ENCODE measurements at regions not wholly inside any gene's neighbourhood (a gene's known extent, or its start where the extent isn't known, plus 50 kb on each side); places are given as distances from the start of the nearest gene placed in this dataset.
"Not testable (repeated sequence)": the region's sequence is repeated elsewhere in the genome, so short reads cannot be mapped to it uniquely, and the experiment has no call there.

DNA sequence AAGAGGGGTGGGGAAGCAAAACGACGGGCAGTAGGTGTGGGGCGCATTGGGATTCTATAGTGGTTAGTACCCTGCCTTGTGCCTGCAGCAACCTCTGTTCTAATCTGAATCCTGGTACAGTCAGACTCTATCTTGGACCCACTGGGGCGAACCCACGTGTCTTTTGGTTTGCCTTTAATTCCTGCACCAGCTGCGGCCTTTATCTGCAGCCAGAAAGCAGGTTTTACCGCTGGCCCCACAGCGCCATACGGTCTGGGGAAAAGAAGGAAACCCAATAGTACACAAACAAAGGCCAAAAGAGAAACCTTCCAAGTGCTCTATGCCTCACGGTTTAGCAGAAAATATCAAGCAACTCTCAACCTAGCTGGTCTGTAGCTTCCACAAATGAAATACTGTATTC is 118.2 kb downstream of the PPIAL4A start:
- H3K4me3 ChIP-seq (ENCODE audit: low read depth in 1 of 2, low read length in 2 of 2); H3K27ac ChIP-seq (ENCODE audit: low read length); H3K4me1 ChIP-seq (ENCODE audit: control insufficient read depth in 1 of 2, insufficient read depth in 2 of 2, low read length in 2 of 2); H3K36me3 ChIP-seq (ENCODE audit: control insufficient read depth in 1 of 2, insufficient read depth in 2 of 2, low read length in 2 of 2); H3K27me3 ChIP-seq (ENCODE audit: low read depth, low read length); H3K9me3 ChIP-seq (ENCODE audit: control insufficient read depth in 1 of 2, low read length in 2 of 2): not testable (repeated sequence)

DNA sequence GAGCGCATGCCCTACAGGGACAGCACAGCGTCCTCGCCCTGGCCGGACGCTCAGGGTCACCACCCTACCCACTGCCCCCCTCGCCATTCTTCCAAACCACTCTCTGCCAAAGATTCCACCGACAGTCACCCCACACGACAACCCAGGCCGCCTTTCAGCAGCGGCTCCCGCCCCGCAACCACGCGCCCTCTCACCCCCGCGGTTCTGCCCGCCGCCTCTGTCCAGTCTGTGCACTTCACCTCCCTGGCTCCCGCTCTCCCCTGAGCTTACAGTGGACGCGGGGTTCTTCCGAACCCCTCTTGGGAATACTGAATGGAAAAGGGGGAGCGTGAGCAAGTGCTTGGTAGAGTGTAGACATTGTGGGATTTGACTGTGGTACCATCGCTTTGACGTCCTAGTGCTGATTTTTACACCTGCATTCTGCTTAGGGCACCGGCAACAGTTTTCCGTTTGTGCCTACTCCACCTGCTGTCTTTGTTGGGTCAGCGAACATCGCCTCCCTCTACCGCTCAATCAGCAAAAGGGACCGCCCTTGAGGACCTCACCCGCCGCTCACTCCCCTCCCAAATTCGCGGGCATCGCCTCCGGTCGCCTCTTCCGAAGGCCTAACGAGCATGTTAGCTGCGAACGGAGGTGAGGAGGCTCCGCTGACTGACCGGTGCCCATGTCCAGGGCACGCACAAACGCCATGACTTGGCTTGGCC is 119.1 kb downstream of the PPIAL4A start:
- H3K36me3 ChIP-seq (ENCODE audit: control insufficient read depth in 1 of 2, insufficient read depth in 2 of 2, low read length in 2 of 2); H3K4me3 ChIP-seq (ENCODE audit: low read depth in 1 of 2, low read length in 2 of 2); H3K27ac ChIP-seq (ENCODE audit: low read length): not testable (repeated sequence)

DNA sequence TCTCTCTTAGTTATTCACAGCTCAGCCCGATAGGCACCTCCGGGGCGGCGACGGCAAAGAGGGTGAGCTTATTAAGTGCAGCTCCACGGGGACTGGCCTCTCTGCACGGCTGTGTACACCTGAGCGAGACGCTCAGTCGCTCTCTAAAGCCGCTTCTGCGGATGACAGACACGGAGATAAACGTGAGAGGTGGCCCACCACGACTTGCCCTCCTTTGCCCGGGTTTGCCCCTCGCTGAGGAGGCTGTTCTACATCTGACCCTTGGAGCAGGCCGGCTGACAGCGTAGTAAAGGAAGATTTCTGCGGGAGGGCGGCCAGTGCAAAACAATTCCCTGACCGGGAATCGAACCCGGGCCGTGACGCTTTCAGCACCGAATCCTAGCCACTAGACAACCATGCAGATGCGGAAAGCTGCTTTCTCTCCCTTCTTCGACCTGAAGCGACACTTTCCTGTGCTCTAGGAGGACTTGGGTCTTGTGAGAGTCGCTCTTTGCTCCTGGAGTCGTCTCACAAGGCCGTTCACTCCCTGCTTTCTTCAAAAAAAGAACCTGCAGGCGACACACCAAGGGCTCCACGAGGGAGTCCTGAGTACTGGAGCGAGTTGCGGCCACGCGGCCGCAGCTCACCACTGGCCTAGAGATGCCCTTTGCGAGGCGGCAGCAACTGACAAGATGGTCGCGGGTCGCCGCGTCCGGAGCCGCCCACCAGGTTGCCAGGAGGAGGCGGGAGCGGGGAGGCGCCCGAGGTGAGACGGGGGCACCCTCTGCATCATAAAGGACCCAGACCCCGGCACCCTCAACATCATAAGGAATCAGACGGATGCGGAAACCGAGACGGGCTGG is 119.9 kb downstream of the PPIAL4A start:
- H3K27ac ChIP-seq (ENCODE audit: low read length); H3K4me1 ChIP-seq (ENCODE audit: control insufficient read depth in 1 of 2, insufficient read depth in 2 of 2, low read length in 2 of 2); H3K9me3 ChIP-seq (ENCODE audit: control insufficient read depth in 1 of 2, low read length in 2 of 2); H3K4me3 ChIP-seq (ENCODE audit: low read depth in 1 of 2, low read length in 2 of 2); H3K36me3 ChIP-seq (ENCODE audit: control insufficient read depth in 1 of 2, insufficient read depth in 2 of 2, low read length in 2 of 2); H3K27me3 ChIP-seq (ENCODE audit: low read depth, low read length): not testable (repeated sequence)

More for the DNA sequence above, 119.1 kb downstream of the PPIAL4A start:
- not testable (repeated sequence) for H3K27me3 ChIP-seq (ENCODE audit: low read depth, low read length); H3K9me3 ChIP-seq (ENCODE audit: control insufficient read depth in 1 of 2, low read length in 2 of 2); H3K4me1 ChIP-seq (ENCODE audit: control insufficient read depth in 1 of 2, insufficient read depth in 2 of 2, low read length in 2 of 2)

DNA sequence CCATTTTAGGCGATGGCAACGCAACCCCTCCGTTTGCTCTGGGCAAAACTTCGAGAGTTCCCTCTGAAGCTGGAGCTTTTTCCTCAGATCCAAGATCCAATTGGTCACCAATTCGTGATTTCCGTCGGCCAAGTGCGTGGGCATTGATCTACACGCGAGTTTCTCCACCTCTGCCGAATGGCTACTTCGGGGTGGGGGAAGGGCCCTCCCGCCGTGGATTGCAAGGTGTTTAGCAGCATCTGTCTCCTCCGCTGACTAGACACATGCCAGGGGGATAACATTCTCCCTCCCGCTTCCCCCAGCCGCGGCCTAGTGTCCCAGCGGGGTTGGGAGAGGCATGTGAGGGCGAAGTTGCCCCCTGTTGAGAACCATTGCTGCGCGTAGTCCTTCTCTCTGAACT is 120.6 kb downstream of the PPIAL4A start:
- not testable (repeated sequence) for H3K27ac ChIP-seq (ENCODE audit: low read length); H3K4me3 ChIP-seq (ENCODE audit: low read depth in 1 of 2, low read length in 2 of 2); H3K4me1 ChIP-seq (ENCODE audit: control insufficient read depth in 1 of 2, insufficient read depth in 2 of 2, low read length in 2 of 2); H3K36me3 ChIP-seq (ENCODE audit: control insufficient read depth in 1 of 2, insufficient read depth in 2 of 2, low read length in 2 of 2); H3K9me3 ChIP-seq (ENCODE audit: control insufficient read depth in 1 of 2, low read length in 2 of 2); H3K27me3 ChIP-seq (ENCODE audit: low read depth, low read length)

DNA sequence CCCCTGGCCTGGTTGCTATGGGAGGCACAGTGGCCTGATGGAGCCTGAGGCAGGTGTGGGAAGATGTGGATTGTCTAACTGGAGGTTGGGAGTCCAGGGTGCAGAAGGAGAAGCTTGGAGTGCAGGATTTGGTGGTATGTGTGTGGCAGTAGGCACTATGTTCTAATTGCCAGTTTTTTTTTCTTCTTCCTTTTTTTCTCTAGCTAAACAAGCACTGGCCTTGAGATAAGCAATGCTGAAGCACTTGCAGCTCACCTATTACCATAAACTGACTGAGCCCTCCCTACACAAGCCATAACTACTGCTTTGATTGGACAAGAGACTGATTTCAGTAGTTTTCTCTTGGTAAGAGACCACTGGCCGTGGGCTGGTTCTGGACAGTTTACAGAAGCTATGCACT is 123.6 kb downstream of the PPIAL4A start:
- not testable (repeated sequence) for H3K36me3 ChIP-seq (ENCODE audit: control insufficient read depth in 1 of 2, insufficient read depth in 2 of 2, low read length in 2 of 2); H3K4me3 ChIP-seq (ENCODE audit: low read depth in 1 of 2, low read length in 2 of 2)

DNA sequence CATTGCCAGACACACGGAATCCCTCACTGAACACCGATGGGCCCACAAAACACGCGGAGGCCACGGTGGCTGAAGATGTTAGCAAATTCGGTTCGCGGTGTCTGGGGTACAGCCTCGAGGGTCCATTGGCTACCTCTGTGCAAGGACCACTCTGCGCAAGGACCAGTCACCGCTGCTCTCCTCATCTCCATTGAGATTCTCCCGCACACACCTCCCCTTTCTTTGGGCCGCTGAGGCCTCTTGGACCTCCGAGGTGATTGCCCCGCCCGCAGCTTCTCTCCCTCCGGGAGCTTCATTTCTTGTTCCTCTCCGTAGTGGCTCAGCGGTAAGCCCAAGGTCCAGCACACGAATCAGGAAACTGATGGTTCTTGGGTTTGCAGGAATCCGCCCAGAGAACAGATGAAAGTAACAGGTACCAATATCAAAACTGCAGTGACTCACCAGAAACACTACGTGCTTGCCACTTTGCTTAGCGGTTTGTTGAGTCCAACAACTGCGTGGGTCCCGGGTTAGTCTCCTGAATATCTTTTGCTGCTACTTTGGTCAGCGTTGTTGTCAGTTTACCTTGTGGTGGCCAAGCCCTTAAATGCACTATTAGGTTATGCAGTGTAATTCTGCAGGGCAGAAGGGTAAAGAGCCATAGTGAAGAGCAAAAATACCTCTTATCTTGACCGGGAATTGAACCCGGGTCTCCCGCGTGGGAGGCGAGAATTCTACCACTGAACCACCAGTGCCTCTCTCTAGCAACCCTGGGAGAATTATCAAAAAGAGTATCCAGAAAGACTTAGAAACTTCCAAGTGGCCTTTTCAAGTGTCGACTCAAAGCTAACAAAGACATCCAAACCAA is 126.8 kb downstream of the PPIAL4A start:
- not testable (repeated sequence) for H3K4me1 ChIP-seq (ENCODE audit: control insufficient read depth in 1 of 2, insufficient read depth in 2 of 2, low read length in 2 of 2); H3K36me3 ChIP-seq (ENCODE audit: control insufficient read depth in 1 of 2, insufficient read depth in 2 of 2, low read length in 2 of 2)

More for the DNA sequence above, 123.6 kb downstream of the PPIAL4A start:
- H3K9me3 ChIP-seq (ENCODE audit: control insufficient read depth in 1 of 2, low read length in 2 of 2); H3K27me3 ChIP-seq (ENCODE audit: low read depth, low read length); H3K27ac ChIP-seq (ENCODE audit: low read length); H3K4me1 ChIP-seq (ENCODE audit: control insufficient read depth in 1 of 2, insufficient read depth in 2 of 2, low read length in 2 of 2): not testable (repeated sequence)

DNA sequence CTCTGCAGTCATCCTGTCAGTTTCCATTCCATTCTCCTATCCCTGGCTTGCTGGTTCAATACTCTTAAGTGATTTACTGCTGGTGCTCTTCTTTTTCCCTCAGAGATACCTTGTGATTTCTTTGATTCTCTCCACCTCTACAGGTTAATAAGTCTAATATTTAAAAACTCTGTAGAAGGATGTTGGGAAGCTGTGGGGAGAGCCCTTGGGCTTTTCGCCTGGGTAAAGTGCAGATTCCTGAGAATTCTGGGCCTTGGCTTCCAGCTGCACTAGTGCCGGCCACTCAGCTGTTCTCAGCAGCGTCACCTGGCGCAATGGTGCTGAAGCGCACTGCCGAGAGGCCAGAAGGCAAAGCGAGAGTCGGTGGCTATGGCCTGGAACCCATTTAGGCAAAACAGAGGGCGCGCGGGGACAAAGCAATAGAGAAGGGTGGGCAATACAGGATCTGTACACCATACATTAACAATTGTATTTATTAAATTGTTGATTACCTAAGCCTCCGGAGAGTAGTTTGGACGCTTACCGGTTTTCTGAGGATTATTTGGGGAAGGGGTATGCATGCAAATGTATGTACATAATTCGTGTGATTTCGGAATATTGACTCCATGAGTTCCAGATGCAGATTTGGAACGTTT is 130.3 kb downstream of the PPIAL4A start:
- not testable (repeated sequence) for H3K9me3 ChIP-seq (ENCODE audit: control insufficient read depth in 1 of 2, low read length in 2 of 2); H3K4me1 ChIP-seq (ENCODE audit: control insufficient read depth in 1 of 2, insufficient read depth in 2 of 2, low read length in 2 of 2)

More for the DNA sequence above, 126.8 kb downstream of the PPIAL4A start:
- not testable (repeated sequence) for H3K27ac ChIP-seq (ENCODE audit: low read length); H3K4me3 ChIP-seq (ENCODE audit: low read depth in 1 of 2, low read length in 2 of 2); H3K27me3 ChIP-seq (ENCODE audit: low read depth, low read length); H3K9me3 ChIP-seq (ENCODE audit: control insufficient read depth in 1 of 2, low read length in 2 of 2)

DNA sequence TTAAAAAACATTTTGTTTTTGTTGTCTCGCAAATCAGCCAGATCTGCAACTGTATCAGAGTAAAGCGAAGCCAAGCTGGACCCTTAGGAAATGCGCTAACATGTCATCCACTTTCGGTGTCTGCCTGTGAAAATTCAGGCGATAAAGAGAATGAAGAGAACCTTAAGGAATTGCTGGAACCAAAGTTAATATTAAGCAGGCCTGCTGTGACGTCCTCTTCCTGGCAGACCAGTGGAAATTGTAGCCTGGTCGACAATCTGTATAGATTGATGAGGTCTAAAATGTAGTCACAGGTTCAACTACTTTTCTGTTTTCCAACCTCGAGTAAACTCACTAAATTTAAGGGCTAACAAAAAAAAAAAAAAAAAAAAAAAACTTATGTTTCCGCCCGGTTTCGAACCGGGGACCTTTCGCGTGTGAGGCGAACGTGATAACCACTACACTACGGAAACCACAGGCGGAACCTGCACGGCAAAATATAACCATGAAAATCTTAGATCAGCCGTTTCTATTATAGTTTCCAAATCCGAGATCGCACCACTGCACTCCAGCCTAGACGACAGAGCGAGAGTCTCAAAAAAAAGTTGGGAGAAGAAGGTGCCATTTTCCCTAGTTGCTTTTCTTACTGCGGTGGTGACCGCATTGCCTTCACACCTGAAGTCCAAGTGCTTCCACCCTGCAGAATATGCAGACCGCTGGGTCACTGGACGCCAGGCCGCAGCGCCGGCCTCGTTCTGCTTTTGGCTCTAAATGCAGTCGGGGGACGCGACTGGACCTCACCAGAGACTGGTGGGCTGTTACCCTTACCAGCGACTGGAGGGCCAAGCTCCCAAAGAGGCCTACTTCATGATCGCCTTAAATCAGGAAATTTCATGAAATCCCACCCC is 131.0 kb downstream of the PPIAL4A start:
- H3K9me3 ChIP-seq (ENCODE audit: control insufficient read depth in 1 of 2, low read length in 2 of 2); H3K4me3 ChIP-seq (ENCODE audit: low read depth in 1 of 2, low read length in 2 of 2); H3K27ac ChIP-seq (ENCODE audit: low read length); H3K4me1 ChIP-seq (ENCODE audit: control insufficient read depth in 1 of 2, insufficient read depth in 2 of 2, low read length in 2 of 2); H3K27me3 ChIP-seq (ENCODE audit: low read depth, low read length); H3K36me3 ChIP-seq (ENCODE audit: control insufficient read depth in 1 of 2, insufficient read depth in 2 of 2, low read length in 2 of 2): not testable (repeated sequence)

More for the DNA sequence above, 130.3 kb downstream of the PPIAL4A start:
- H3K27me3 ChIP-seq (ENCODE audit: low read depth, low read length); H3K36me3 ChIP-seq (ENCODE audit: control insufficient read depth in 1 of 2, insufficient read depth in 2 of 2, low read length in 2 of 2); H3K27ac ChIP-seq (ENCODE audit: low read length); H3K4me3 ChIP-seq (ENCODE audit: low read depth in 1 of 2, low read length in 2 of 2): not testable (repeated sequence)

DNA sequence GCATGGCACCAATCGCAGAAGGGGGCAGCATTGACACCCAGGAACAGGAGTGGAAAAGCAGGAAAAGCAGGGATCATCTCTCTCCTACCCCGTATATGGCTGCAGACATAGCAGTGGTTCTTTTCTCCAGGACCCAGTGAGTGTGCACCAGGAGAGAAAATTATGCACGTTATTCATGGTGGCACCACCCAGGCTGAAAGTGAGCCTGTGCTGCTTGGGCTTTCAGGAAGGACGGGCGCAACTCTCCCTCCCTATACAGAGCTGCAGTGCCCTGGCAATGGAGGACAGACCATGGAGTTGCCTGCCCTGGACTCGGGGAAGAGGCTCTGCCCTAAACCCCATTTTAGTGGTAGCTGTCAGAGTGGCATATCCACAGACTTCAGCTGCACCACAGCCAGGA is 132.1 kb downstream of the PPIAL4A start:
- not testable (repeated sequence) for H3K27ac ChIP-seq (ENCODE audit: low read length); H3K4me1 ChIP-seq (ENCODE audit: control insufficient read depth in 1 of 2, insufficient read depth in 2 of 2, low read length in 2 of 2); H3K9me3 ChIP-seq (ENCODE audit: control insufficient read depth in 1 of 2, low read length in 2 of 2); H3K27me3 ChIP-seq (ENCODE audit: low read depth, low read length); H3K36me3 ChIP-seq (ENCODE audit: control insufficient read depth in 1 of 2, insufficient read depth in 2 of 2, low read length in 2 of 2); H3K4me3 ChIP-seq (ENCODE audit: low read depth in 1 of 2, low read length in 2 of 2)

DNA sequence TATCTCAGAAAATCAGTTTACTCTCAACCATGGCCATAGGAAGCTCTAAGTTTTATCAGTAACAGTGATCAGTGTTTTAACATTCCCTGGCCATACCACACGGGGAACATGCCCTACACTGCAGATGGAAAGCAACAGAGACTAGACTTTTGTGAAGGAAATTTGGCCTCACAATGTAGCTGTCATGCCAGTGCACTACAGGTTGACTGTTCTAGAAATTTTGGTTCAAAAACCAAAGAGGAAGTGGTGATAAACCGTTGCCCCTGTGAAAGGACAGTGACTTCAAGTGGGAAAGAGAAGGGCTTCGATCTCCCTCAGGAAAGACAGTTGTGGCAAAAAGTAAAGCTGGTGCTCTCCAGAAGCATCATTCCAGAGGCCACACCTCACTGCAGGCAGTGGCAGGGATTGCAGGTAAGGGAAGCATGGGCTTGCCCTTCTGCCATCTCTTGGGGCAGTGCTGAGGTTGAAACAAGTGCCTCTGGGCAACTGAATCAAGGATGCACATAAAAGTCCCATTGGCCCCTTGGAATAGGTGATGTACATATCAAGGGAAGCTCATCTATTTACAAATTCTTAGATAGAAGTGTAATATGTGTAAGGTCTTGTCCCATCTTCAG is 143.4 kb downstream of the PPIAL4A start:
- not testable (repeated sequence) for H3K27ac ChIP-seq (ENCODE audit: low read length); H3K27me3 ChIP-seq (ENCODE audit: low read depth, low read length); H3K9me3 ChIP-seq (ENCODE audit: control insufficient read depth in 1 of 2, low read length in 2 of 2); H3K4me1 ChIP-seq (ENCODE audit: control insufficient read depth in 1 of 2, insufficient read depth in 2 of 2, low read length in 2 of 2); H3K36me3 ChIP-seq (ENCODE audit: control insufficient read depth in 1 of 2, insufficient read depth in 2 of 2, low read length in 2 of 2); H3K4me3 ChIP-seq (ENCODE audit: low read depth in 1 of 2, low read length in 2 of 2)
